OCI-LY1 (cell line): ENCODE measurements at regions not wholly inside any gene's neighbourhood (a gene's known extent, or its start where the extent isn't known, plus 50 kb on each side); places are given as distances from the start of the nearest gene placed in this dataset.

ENCODE experiments used
- H2AFZ ChIP-seq: fragments of 200-600 bp; sonication (generic), shearing (Covaris generic); 2 replicates; pipeline ENCODE4 v1.6.0; 2014; ENCODE audit warnings: antibody characterized with exemption, mild to moderate bottlenecking, low read length
- H3F3A ChIP-seq: fragments of 200-600 bp; sonication (generic), shearing (Covaris generic); 2 replicates; pipeline ENCODE4 v1.6.0; 2014; ENCODE audit warnings: mild to moderate bottlenecking, antibody characterized with exemption, low read length, moderate library complexity; ENCODE audit not compliant: insufficient read depth
- H3K27ac ChIP-seq: fragments of 200-600 bp; sonication (generic); 2 replicates; pipeline ENCODE4 v1.5.1; 2014; ENCODE audit warnings: low read length, mixed run types, mild to moderate bottlenecking, low read depth; ENCODE audit not compliant: poor library complexity, severe bottlenecking
- H3K27me3 ChIP-seq: fragments of 200-600 bp; sonication (generic); 2 replicates; pipeline ENCODE4 v1.6.0; 2014; ENCODE audit warnings: antibody characterized with exemption, mild to moderate bottlenecking, low read length, moderate library complexity; ENCODE audit not compliant: insufficient read depth
- H3K36me3 ChIP-seq: fragments of 200-600 bp; sonication (generic); 2 replicates; pipeline ENCODE4 v1.6.1; 2014; ENCODE audit warnings: mild to moderate bottlenecking, antibody characterized with exemption, low read length, moderate library complexity, mixed read lengths; ENCODE audit not compliant: insufficient read depth
- H3K4me1 ChIP-seq: fragments of 200-600 bp; sonication (generic); 2 replicates; pipeline ENCODE4 v1.5.1; 2014; ENCODE audit warnings: mild to moderate bottlenecking, low read length, moderate library complexity; ENCODE audit not compliant: insufficient read depth, severe bottlenecking
- H3K4me2 ChIP-seq: fragments of 200-600 bp; sonication (generic), shearing (Covaris generic); 2 replicates; pipeline ENCODE4 v1.6.1; 2014; ENCODE audit warnings: low read length
- H3K4me3 ChIP-seq: fragments of 200-600 bp; sonication (generic); 2 replicates; pipeline ENCODE4 v1.5.1; 2014; ENCODE audit warnings: low read length, low read depth, mild to moderate bottlenecking, mixed read lengths; ENCODE audit not compliant: poor library complexity, severe bottlenecking
- H3K79me2 ChIP-seq: fragments of 200-600 bp; shearing (Covaris generic); 2 replicates; pipeline ENCODE4 v1.6.1; 2016; ENCODE audit warnings: mixed run types, low read length, mixed read lengths; ENCODE audit not compliant: insufficient read depth
- H3K9ac ChIP-seq: fragments of 200-600 bp; sonication (generic), shearing (Covaris generic); 2 replicates; pipeline ENCODE4 v1.6.1; 2014; ENCODE audit warnings: mild to moderate bottlenecking, low read length, mixed read lengths
- H3K9me2 ChIP-seq: fragments of 200-600 bp; sonication (generic), shearing (Covaris generic); 2 replicates; pipeline ENCODE4 v1.6.1; 2014; ENCODE audit warnings: low read depth, mild to moderate bottlenecking, low read length, mixed read lengths
- H3K9me3 ChIP-seq: fragments of 200-600 bp; shearing (Covaris generic); 2 replicates; pipeline ENCODE4 v1.6.1; 2014; ENCODE audit warnings: low read length, mixed read lengths
- H4K20me1 ChIP-seq: fragments of 200-600 bp; sonication (generic), shearing (Covaris generic); 2 replicates; pipeline ENCODE4 v1.6.0; 2016; ENCODE audit warnings: mild to moderate bottlenecking, low read length; ENCODE audit not compliant: insufficient read depth
- EZH2 ChIP-seq: fragments of 200-600 bp; sonication (generic), shearing (Covaris generic); IDR thresholded peaks from 2 replicates; pipeline ENCODE4 v1.8.0; 2017; ENCODE audit warnings: borderline replicate concordance, mixed run types, mild to moderate bottlenecking, antibody characterized with exemption, low read length, moderate library complexity, mixed read lengths
- TF ChIP-seq, protein P1 (sequence below): fragments of 200-600 bp; sonication (generic), shearing (Covaris generic); IDR thresholded peaks from 2 replicates; pipeline ENCODE4 v1.5.1; 2017; ENCODE audit warnings: mild to moderate bottlenecking, antibody characterized with exemption, low read length, moderate library complexity, mixed read lengths

DNA sequence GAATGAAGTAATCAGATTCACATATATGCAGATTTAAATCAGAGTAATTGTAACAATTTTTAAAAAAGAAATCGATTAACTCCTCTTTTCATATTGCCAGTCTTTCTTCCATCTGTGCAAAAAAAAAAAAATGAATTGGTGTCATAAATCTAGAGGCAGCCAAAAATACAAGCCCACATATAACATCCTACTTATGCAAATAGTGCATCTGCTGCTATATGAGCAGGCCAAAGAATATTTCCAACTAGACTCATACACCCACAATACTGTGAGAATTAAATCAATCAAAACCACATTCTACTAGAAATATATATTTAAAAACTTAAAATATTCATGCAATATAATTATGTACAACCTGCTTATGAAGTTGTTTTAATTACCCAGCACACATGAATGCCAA is 298.1 kb upstream of the TRAM1L1 start:
- Histone ChIP-seq H3K27ac (no peak overlapping the region), H3K4me2 (no peak overlapping the region), H3F3A (no peaks in the 10 kb centered on the region), H3K9ac (no peak overlapping the region), H2AFZ (no peak overlapping the region), H3K4me3 (no peak overlapping the region), H3K9me2 (no peaks in the 10 kb centered on the region), H3K4me1 (no peaks in the 10 kb centered on the region), H3K9me3 (no peaks in the 10 kb centered on the region), H4K20me1 (no peaks in the 10 kb centered on the region), H3K79me2 (peaks cover 4% of the 10 kb centered on the region; the same call in 1 of the 2 replicates), H3K36me3 (no peaks in the 10 kb centered on the region), H3K27me3 (no peaks in the 10 kb centered on the region)
- TF ChIP-seq, protein P1, sequence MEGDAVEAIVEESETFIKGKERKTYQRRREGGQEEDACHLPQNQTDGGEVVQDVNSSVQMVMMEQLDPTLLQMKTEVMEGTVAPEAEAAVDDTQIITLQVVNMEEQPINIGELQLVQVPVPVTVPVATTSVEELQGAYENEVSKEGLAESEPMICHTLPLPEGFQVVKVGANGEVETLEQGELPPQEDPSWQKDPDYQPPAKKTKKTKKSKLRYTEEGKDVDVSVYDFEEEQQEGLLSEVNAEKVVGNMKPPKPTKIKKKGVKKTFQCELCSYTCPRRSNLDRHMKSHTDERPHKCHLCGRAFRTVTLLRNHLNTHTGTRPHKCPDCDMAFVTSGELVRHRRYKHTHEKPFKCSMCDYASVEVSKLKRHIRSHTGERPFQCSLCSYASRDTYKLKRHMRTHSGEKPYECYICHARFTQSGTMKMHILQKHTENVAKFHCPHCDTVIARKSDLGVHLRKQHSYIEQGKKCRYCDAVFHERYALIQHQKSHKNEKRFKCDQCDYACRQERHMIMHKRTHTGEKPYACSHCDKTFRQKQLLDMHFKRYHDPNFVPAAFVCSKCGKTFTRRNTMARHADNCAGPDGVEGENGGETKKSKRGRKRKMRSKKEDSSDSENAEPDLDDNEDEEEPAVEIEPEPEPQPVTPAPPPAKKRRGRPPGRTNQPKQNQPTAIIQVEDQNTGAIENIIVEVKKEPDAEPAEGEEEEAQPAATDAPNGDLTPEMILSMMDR = no peak
- TF ChIP-seq EZH2 = no peak

DNA sequence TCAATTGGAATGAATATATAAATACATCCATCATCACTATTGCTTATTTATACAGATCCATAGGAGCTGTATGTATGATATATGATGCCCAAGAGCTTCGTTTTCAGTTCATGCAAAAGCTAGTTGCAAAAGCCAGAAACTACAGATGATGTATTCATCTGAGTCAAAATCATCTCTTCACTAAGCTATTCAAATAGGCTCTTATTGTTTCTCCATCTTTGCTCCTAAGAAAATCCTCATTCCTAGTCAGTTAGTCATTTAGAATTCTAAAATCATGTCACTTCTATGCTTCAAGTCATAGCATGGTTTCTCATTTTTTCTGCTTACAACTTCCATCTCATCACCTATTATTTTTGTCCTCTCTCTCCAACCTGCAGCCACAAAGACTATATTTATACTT is 300.1 kb upstream of the TRAM1L1 start:
- H3K9me2 ChIP-seq = no peaks in the 10 kb centered on the region

DNA sequence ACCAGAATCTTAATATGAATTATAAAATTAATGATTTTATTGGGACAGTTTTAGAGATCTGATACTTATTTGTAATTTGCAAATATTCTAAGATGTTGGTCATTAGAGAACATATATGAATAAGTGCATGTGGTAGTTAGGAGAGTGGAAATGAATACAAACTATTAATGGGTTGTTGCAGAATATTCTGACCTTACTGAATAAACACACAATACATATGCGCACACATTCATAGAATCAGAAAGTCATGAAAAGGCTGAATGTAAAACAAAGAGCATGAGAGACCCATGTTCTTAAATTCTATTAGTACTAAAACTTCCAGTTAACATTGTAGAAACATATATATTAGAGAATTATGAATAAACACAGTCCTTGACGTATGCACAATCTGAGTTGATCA is 301.7 kb upstream of the TRAM1L1 start:
- TF ChIP-seq, protein P1 = no peak
- TF ChIP-seq EZH2 = no peak
- H3K4me1 ChIP-seq = no peaks in the 10 kb centered on the region
- no peaks in the 10 kb centered on the region for H3K9me2 ChIP-seq
- H3K9ac ChIP-seq = no peak overlapping the region
- no peaks in the 10 kb centered on the region for H3K9me3 ChIP-seq
- no peak overlapping the region for H3K4me2 ChIP-seq
- no peaks in the 10 kb centered on the region for H3K36me3 ChIP-seq
- H4K20me1 ChIP-seq = no peaks in the 10 kb centered on the region
- no peaks in the 10 kb centered on the region for H3F3A ChIP-seq
- peaks cover 4% of the 10 kb centered on the region; the same call in 1 of the 2 replicates for H3K79me2 ChIP-seq
- no peaks in the 10 kb centered on the region for H3K27me3 ChIP-seq
- no peak overlapping the region for H3K27ac ChIP-seq
- H2AFZ ChIP-seq = no peak overlapping the region
- H3K4me3 ChIP-seq = no peak overlapping the region

More for the DNA sequence above, 300.1 kb upstream of the TRAM1L1 start:
- no peaks in the 10 kb centered on the region for H3K9me3 ChIP-seq
- H3K4me3 ChIP-seq = no peak overlapping the region
- TF ChIP-seq, protein P1 = no peak
- peaks cover 4% of the 10 kb centered on the region; the same call in 1 of the 2 replicates for H3K79me2 ChIP-seq
- H3K9ac ChIP-seq = no peak overlapping the region
- H4K20me1 ChIP-seq = no peaks in the 10 kb centered on the region
- H3K4me2 ChIP-seq = no peak overlapping the region
- H3F3A ChIP-seq = no peaks in the 10 kb centered on the region
- no peak overlapping the region for H3K27ac ChIP-seq
- H3K4me1 ChIP-seq = no peaks in the 10 kb centered on the region
- no peaks in the 10 kb centered on the region for H3K27me3 ChIP-seq
- no peaks in the 10 kb centered on the region for H3K36me3 ChIP-seq
- no peak overlapping the region for H2AFZ ChIP-seq
